IMR-90 (cell line): ENCODE measurements at regions not wholly inside any gene's neighbourhood (a gene's known extent, or its start where the extent isn't known, plus 50 kb on each side); places are given as distances from the start of the nearest gene placed in this dataset.

ENCODE experiments used
- ATAC-seq: fragments of 200-7000 bp; cut with Tn5 transposase; 2 replicates; pipeline ENCODE4 v1.9.1; 2020; ENCODE audit warnings: low read depth, mild to moderate bottlenecking, moderate library complexity
- BruUV-seq: library from RNA; stranded (reverse); fragments of 400-500 nt; replicated peaks from 2 replicates; lab custom pipeline; 2021; lab: Mats Ljungman, UMichigan
- CTCF ChIA-PET: fragments of 300-600 bp; formaldehyde crosslinking; extraction: SDS; loops from one replicate; lab custom pipeline; 2021; ENCODE audit warnings: antibody characterized with exemption; lab: Yijun Ruan, JAX
- POLR2A ChIA-PET: fragments of 300-600 bp; sonication (Branson Sonifier 250); formaldehyde crosslinking; loops from one replicate; lab custom pipeline; 2022; ENCODE audit warnings: antibody characterized with exemption; ENCODE audit not compliant: unreplicated experiment; lab: Charles Lee
- DNase-seq: peaks from one replicate; pipeline ENCODE4 v3.0.0; 2013
- H2AFZ ChIP-seq: replicated peaks from 2 replicates; pipeline ENCODE3; 2013; ENCODE audit warnings: low read length, mild to moderate bottlenecking; ENCODE audit not compliant: poor library complexity
- H2AK5ac ChIP-seq: 2 replicates; pipeline ENCODE4 v1.6.1; 2013; ENCODE audit warnings: low read depth, low read length, inconsistent platforms
- H2AK9ac ChIP-seq: replicated peaks from 2 replicates; pipeline ENCODE3; 2013; ENCODE audit warnings: mild to moderate bottlenecking, low read depth, low read length, moderate library complexity; ENCODE audit not compliant: poor library complexity
- H2BK120ac ChIP-seq: 2 replicates; pipeline ENCODE4 v1.6.1; 2013; ENCODE audit warnings: low read depth, low read length, inconsistent platforms
- H2BK15ac ChIP-seq: 3 replicates; pipeline ENCODE4 v1.6.1; 2013; ENCODE audit warnings: low read depth, low read length, inconsistent platforms
- H2BK20ac ChIP-seq: 2 replicates; pipeline ENCODE4 v1.6.1; 2013; ENCODE audit warnings: low read depth, mild to moderate bottlenecking, inconsistent platforms, low read length, moderate library complexity
- H2BK5ac ChIP-seq: 2 replicates; pipeline ENCODE4 v1.6.1; 2013; ENCODE audit warnings: mild to moderate bottlenecking, low read depth, low read length, inconsistent platforms; ENCODE audit not compliant: poor library complexity, severe bottlenecking
- H3K14ac ChIP-seq: replicated peaks from 2 replicates; pipeline ENCODE4 v1.6.1; 2013; ENCODE audit warnings: low read depth, low read length, inconsistent platforms
- H3K18ac ChIP-seq: 2 replicates; pipeline ENCODE4 v1.6.1; 2013; ENCODE audit warnings: low read depth, low read length, control low read depth
- H3K23ac ChIP-seq: 2 replicates; pipeline ENCODE4 v1.6.1; 2013; ENCODE audit warnings: low read depth, low read length, inconsistent platforms
- H3K27ac ChIP-seq: 2 replicates; pipeline ENCODE4 v1.5.1; 2013; ENCODE audit warnings: mild to moderate bottlenecking, control low read depth, low read length; ENCODE audit not compliant: insufficient read depth
- H3K27me3 ChIP-seq: 2 replicates; pipeline ENCODE4 v1.6.1; 2013; ENCODE audit warnings: low read length; ENCODE audit not compliant: control insufficient read depth, insufficient read depth
- H3K36me3 ChIP-seq: 2 replicates; pipeline ENCODE4 v1.6.1; 2013; ENCODE audit warnings: low read length, mixed read lengths; ENCODE audit not compliant: control insufficient read depth, insufficient read depth
- H3K4ac ChIP-seq: 2 replicates; pipeline ENCODE4 v1.6.1; 2013; ENCODE audit warnings: low read depth, low read length, inconsistent platforms
- H3K4me1 ChIP-seq: 2 replicates; pipeline ENCODE4 v1.6.1; 2013; ENCODE audit warnings: low read length, mixed read lengths; ENCODE audit not compliant: control insufficient read depth, insufficient read depth
- H3K4me2 ChIP-seq: 2 replicates; pipeline ENCODE4 v1.6.1; 2013; ENCODE audit warnings: low read depth, mild to moderate bottlenecking, control low read depth, low read length, moderate library complexity
- H3K4me3 ChIP-seq: 2 replicates; pipeline ENCODE4 v1.5.1; 2013; ENCODE audit warnings: low read depth, mild to moderate bottlenecking, control low read depth, low read length, moderate library complexity; ENCODE audit not compliant: insufficient read depth
- H3K56ac ChIP-seq: 2 replicates; pipeline ENCODE4 v1.6.1; 2013; ENCODE audit warnings: low read length, inconsistent platforms; ENCODE audit not compliant: insufficient read depth; ENCODE audit errors: extremely low read depth
- H3K79me1 ChIP-seq, 2 experiments: 2 replicates each; pipeline ENCODE4 v1.6.1; 2013; ENCODE audit warnings: low read length in 2 of 2, inconsistent platforms in 1 of 2, low read depth in 1 of 2
- H3K9ac ChIP-seq: 2 replicates; pipeline ENCODE4 v1.6.1; 2013; ENCODE audit warnings: low read depth, low read length, control low read depth
- H3K9me1 ChIP-seq: 2 replicates; pipeline ENCODE4 v1.6.1; 2013; ENCODE audit warnings: low read length, inconsistent platforms; ENCODE audit not compliant: insufficient read depth
- H3K9me3 ChIP-seq: 2 replicates; pipeline ENCODE4 v1.6.1; 2013; ENCODE audit warnings: low read length; ENCODE audit not compliant: control insufficient read depth, insufficient read depth
- H4K20me1 ChIP-seq: 2 replicates; pipeline ENCODE4 v1.6.1; 2013; ENCODE audit warnings: low read length, inconsistent platforms; ENCODE audit not compliant: insufficient read depth
- H4K5ac ChIP-seq: 2 replicates; pipeline ENCODE4 v1.6.1; 2013; ENCODE audit warnings: mild to moderate bottlenecking, low read depth, low read length, control low read depth
- H4K8ac ChIP-seq, 2 experiments: 2 replicates each; pipeline ENCODE4 v1.6.1; 2013; ENCODE audit warnings: low read depth in 2 of 2, low read length in 2 of 2, control low read depth in 1 of 2, inconsistent platforms in 1 of 2
- H4K91ac ChIP-seq: 2 replicates; pipeline ENCODE4 v1.6.1; 2013; ENCODE audit warnings: low read depth, low read length, inconsistent platforms; ENCODE audit not compliant: insufficient read depth
- BHLHE40 ChIP-seq: fragments of 150-350 bp; IDR thresholded peaks from 2 replicates; pipeline ENCODE4 v1.6.1; 2016; ENCODE audit warnings: mild to moderate bottlenecking, low read depth, low read length
- CEBPB ChIP-seq: IDR thresholded peaks from 2 replicates; pipeline ENCODE4 v1.6.1; 2012; ENCODE audit warnings: low read depth, low read length, improper control_type of control experiment
- CHD1 ChIP-seq: IDR thresholded peaks from 2 replicates; pipeline ENCODE4 v1.6.1; 2012; ENCODE audit warnings: low read depth, low read length, improper control_type of control experiment
- CTCF ChIP-seq: conservative IDR thresholded peaks from 2 replicates; pipeline ENCODE4 v1.5.1; 2012; ENCODE audit warnings: mild to moderate bottlenecking, low read depth, low read length, improper control_type of control experiment
- ELK1 ChIP-seq: fragments of 150-350 bp; IDR thresholded peaks from 2 replicates; pipeline ENCODE4 v1.6.1; 2016; ENCODE audit warnings: low read depth, mild to moderate bottlenecking, low read length, moderate library complexity, borderline replicate concordance
- FOS ChIP-seq: fragments of 150-350 bp; IDR thresholded peaks from 2 replicates; pipeline ENCODE4 v1.6.1; 2016; ENCODE audit warnings: low read depth, low read length
- MAFK ChIP-seq: IDR thresholded peaks from 2 replicates; pipeline ENCODE4 v1.6.1; 2012; ENCODE audit warnings: low read depth, low read length, improper control_type of control experiment
- MAZ ChIP-seq: IDR thresholded peaks from 2 replicates; pipeline ENCODE4 v1.6.1; 2012; ENCODE audit warnings: low read depth, mild to moderate bottlenecking, low read length, improper control_type of control experiment, moderate library complexity, borderline replicate concordance
- MXI1 ChIP-seq: IDR thresholded peaks from 2 replicates; pipeline ENCODE4 v1.6.1; 2012; ENCODE audit warnings: low read depth, mild to moderate bottlenecking, low read length, moderate library complexity, borderline replicate concordance
- NFE2L2 ChIP-seq: fragments of 150-350 bp; IDR thresholded peaks from 2 replicates; pipeline ENCODE4 v1.6.1; 2016; ENCODE audit warnings: low read depth, mild to moderate bottlenecking, low read length
- POLR2A ChIP-seq: IDR thresholded peaks from 2 replicates; pipeline ENCODE4 v1.6.1; 2012; ENCODE audit warnings: mild to moderate bottlenecking, low read depth, low read length
- RAD21 ChIP-seq: IDR thresholded peaks from 2 replicates; pipeline ENCODE4 v1.6.1; 2012; ENCODE audit warnings: low read length, improper control_type of control experiment
- RCOR1 ChIP-seq: IDR thresholded peaks from 2 replicates; pipeline ENCODE4 v1.6.1; 2012; ENCODE audit warnings: mild to moderate bottlenecking, low read length, improper control_type of control experiment; ENCODE audit not compliant: insufficient replicate concordance
- RFX5 ChIP-seq: IDR thresholded peaks from 2 replicates; pipeline ENCODE4 v1.8.0; 2012; ENCODE audit warnings: low read depth, mild to moderate bottlenecking, low read length, moderate library complexity
- SMC3 ChIP-seq: fragments of 150-350 bp; IDR thresholded peaks from 2 replicates; pipeline ENCODE4 v1.6.1; 2016; ENCODE audit warnings: low read depth, mild to moderate bottlenecking, antibody characterized with exemption, low read length, moderate library complexity
- dilution Hi-C: fragments of 300-500 bp; cut with HindIII; formaldehyde crosslinking; loops from one replicate; pipeline ENCODE4 v1.14.3; 2018; ENCODE audit warnings: low sequenced_read_pairs; ENCODE audit not compliant: unreplicated experiment
- in situ Hi-C: fragments of 300-500 bp; cut with MboI; formaldehyde crosslinking; loops from 3 replicates; pipeline ENCODE4 v1.14.3; 2019; ENCODE audit warnings: low sequenced_read_pairs, inconsistent platforms, mixed read lengths
- intact Hi-C: fragments of 100-400 bp; cut with micrococcal nuclease; formaldehyde crosslinking; loops from 2 replicates; pipeline ENCODE4 v1.10.0; 2022
- TF ChIP-seq, protein P1 (sequence below): fragments of 150-350 bp; IDR thresholded peaks from 2 replicates; pipeline ENCODE4 v1.6.1; 2017; ENCODE audit warnings: mild to moderate bottlenecking, antibody characterized with exemption, low read length, low read depth

DNA sequence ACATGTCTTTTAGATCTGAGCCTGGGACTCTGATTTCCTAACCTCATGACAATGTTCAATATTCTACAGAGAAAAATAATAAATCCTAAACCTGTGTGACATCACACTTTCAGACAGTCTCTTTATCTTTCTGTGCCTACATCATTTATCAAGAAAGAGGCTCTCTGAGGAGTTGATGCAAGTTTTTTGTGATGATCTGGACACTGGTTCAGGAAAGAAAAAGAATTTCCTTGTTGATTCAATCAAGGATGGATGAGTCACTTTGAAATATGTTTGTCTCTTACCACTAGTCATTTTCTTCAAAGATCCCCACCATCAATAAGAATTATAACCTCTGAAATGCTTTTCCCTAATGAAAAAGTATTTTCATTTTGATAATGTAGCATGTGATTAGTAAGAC lies 404.6 kb downstream of the WDR72 start:
- H3K79me1 ChIP-seq, result no peaks in the 10 kb centered on the region
- in situ Hi-C loops (no loop called here), intact Hi-C loops (no loop called here), dilution Hi-C loops (no loop called here)
- H4K91ac ChIP-seq, result no peak overlapping the region
- no peaks in the 10 kb centered on the region for H3K27me3 ChIP-seq
- no peak overlapping the region for H3K4me2 ChIP-seq
- ChIA-PET CTCF (no interaction called here), POLR2A (no interaction called here)
- DNase-seq (no peak), ATAC-seq (no peak)
- no peak overlapping the region for H3K14ac ChIP-seq
- no peaks in the 10 kb centered on the region for H3K36me3 ChIP-seq
- no peak overlapping the region for H2AK5ac ChIP-seq
- H3K9me1 ChIP-seq, result no peaks in the 10 kb centered on the region
- no peak overlapping the region for H3K4ac ChIP-seq
- H3K4me1 ChIP-seq, result no peaks in the 10 kb centered on the region
- H2BK15ac ChIP-seq, result no peak overlapping the region
- no peak overlapping the region for H2BK20ac ChIP-seq
- peaks cover 9% of the 10 kb centered on the region for H3K9me3 ChIP-seq
- no peak overlapping the region for H2BK120ac ChIP-seq
- no peaks in the 10 kb centered on the region for H4K20me1 ChIP-seq
- no peak overlapping the region for H2AFZ ChIP-seq
- H3K4me3 ChIP-seq, result no peak overlapping the region
- H4K5ac ChIP-seq, result no peak overlapping the region
- H3K18ac ChIP-seq, result no peak overlapping the region
- H3K9ac ChIP-seq, result no peak overlapping the region
- no peak overlapping the region for H2AK9ac ChIP-seq
- H3K23ac ChIP-seq, result no peak overlapping the region
- no peak overlapping the region for H4K8ac ChIP-seq
- no TSS peak for BruUV-seq
- no peak overlapping the region for H2BK5ac ChIP-seq
- no peak for TF ChIP-seq NFE2L2
- TF ChIP-seq RFX5, result no peak
- no peak for TF ChIP-seq MAFK
- no peak for TF ChIP-seq RAD21
- TF ChIP-seq SMC3, result no peak
- no peak for TF ChIP-seq ELK1
- TF ChIP-seq CTCF, result no peak
- no peak for TF ChIP-seq FOS
- no peak for TF ChIP-seq BHLHE40
- no peak for TF ChIP-seq CEBPB
- TF ChIP-seq MXI1, result no peak
- TF ChIP-seq, protein P1, sequence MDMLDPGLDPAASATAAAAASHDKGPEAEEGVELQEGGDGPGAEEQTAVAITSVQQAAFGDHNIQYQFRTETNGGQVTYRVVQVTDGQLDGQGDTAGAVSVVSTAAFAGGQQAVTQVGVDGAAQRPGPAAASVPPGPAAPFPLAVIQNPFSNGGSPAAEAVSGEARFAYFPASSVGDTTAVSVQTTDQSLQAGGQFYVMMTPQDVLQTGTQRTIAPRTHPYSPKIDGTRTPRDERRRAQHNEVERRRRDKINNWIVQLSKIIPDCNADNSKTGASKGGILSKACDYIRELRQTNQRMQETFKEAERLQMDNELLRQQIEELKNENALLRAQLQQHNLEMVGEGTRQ, result no peak
- no peak for TF ChIP-seq CHD1
- no peak for TF ChIP-seq POLR2A
- no peak for TF ChIP-seq RCOR1
- no peak for TF ChIP-seq MAZ
- H3K27ac ChIP-seq, result no peak overlapping the region
- no peak overlapping the region for H3K56ac ChIP-seq
